ENCODE measurements at regions not wholly inside any gene's neighbourhood (a gene's known extent, or its start where the extent isn't known, plus 50 kb on each side); places are given as distances from the start of the nearest gene placed in this dataset.
"Not testable (repeated sequence)": the region's sequence is repeated elsewhere in the genome, so short reads cannot be mapped to it uniquely, and the experiment has no call there.

DNA sequence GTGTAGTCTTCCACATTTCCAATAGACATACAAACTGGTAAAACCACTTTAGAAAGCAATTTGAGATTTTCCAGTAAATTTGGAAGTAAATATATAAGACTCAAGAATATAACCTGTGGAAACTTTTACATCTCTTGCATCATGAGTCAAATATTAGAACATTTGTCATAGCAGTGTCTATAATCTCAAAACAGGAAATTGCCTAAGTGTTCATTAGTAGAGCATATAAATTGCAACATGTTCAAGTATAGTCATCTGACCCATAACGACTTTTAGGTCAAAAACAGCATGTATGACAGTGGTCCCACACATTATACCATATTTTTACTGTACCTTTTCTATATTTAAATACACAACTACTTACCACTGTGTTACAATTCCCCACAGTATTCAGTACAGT lies 555.9 kb upstream of the VRK2 start:
- in situ Hi-C loops (cut with MboI; ENCODE audit: low sequenced_read_pairs, unreplicated experiment): no loop called here
- TF ChIP-seq, protein P1, sequence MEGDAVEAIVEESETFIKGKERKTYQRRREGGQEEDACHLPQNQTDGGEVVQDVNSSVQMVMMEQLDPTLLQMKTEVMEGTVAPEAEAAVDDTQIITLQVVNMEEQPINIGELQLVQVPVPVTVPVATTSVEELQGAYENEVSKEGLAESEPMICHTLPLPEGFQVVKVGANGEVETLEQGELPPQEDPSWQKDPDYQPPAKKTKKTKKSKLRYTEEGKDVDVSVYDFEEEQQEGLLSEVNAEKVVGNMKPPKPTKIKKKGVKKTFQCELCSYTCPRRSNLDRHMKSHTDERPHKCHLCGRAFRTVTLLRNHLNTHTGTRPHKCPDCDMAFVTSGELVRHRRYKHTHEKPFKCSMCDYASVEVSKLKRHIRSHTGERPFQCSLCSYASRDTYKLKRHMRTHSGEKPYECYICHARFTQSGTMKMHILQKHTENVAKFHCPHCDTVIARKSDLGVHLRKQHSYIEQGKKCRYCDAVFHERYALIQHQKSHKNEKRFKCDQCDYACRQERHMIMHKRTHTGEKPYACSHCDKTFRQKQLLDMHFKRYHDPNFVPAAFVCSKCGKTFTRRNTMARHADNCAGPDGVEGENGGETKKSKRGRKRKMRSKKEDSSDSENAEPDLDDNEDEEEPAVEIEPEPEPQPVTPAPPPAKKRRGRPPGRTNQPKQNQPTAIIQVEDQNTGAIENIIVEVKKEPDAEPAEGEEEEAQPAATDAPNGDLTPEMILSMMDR (IDR thresholded peaks at IDR 0.05; ENCODE audit: borderline replicate concordance, control extremely low read depth, extremely low read depth, insufficient read depth, missing control alignments): no peak
- no peak for DNase-seq (ENCODE audit: low spot score)

DNA sequence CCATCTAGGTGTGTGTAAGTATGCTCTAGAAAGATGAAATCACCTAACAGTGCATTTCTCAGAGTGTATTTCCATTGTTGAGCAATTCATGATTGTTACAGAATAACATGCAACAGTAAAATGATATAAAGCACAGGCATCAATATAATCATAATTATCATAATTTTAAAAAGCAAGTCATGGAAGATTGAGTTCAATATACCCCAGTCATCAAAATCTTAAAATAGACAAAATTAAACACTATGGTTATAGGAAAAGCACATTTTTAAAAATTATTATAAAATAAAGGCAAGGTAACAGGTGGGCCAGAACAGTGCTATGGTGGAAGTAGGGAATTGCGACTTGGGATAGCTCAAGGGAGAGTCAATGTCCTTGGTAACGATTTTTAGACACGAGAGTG lies 555.4 kb upstream of the VRK2 start:
- no peak for DNase-seq (ENCODE audit: low spot score)
- TF ChIP-seq, protein P1 (IDR thresholded peaks at IDR 0.05; ENCODE audit: borderline replicate concordance, control extremely low read depth, extremely low read depth, insufficient read depth, missing control alignments): no peak
- in situ Hi-C loops (cut with MboI; ENCODE audit: low sequenced_read_pairs, unreplicated experiment): no loop called here

GRCh38 chr2:57493966-57494365 lies 552.6 kb upstream of the VRK2 start:
- in situ Hi-C loops (cut with MboI; ENCODE audit: low sequenced_read_pairs, unreplicated experiment); DNase-seq (ENCODE audit: low spot score): not testable (repeated sequence)

- DNase-seq (ENCODE audit: low spot score): peak; percentile 33
- TF ChIP-seq, protein P1 (IDR thresholded peaks at IDR 0.05; ENCODE audit: borderline replicate concordance, control extremely low read depth, extremely low read depth, insufficient read depth, missing control alignments): peak; percentile 61
- in situ Hi-C loops (cut with MboI; ENCODE audit: low sequenced_read_pairs, unreplicated experiment): no loop called here
Measured at GRCh38 chr2:57497489-57498096, 549.0 kb upstream of the VRK2 start.

- DNase-seq (ENCODE audit: low spot score): no peak
- in situ Hi-C loops (cut with MboI; ENCODE audit: low sequenced_read_pairs, unreplicated experiment): loop anchor here (25.0 kb wide), 1 partner anchor 1317 kb away; the partner anchor contains the start of gene CCDC85A
- TF ChIP-seq, protein P1 (IDR thresholded peaks at IDR 0.05; ENCODE audit: borderline replicate concordance, control extremely low read depth, extremely low read depth, insufficient read depth, missing control alignments): no peak
Measured at GRCh38 chr2:57504787-57505186, 541.8 kb upstream of the VRK2 start.

DNA sequence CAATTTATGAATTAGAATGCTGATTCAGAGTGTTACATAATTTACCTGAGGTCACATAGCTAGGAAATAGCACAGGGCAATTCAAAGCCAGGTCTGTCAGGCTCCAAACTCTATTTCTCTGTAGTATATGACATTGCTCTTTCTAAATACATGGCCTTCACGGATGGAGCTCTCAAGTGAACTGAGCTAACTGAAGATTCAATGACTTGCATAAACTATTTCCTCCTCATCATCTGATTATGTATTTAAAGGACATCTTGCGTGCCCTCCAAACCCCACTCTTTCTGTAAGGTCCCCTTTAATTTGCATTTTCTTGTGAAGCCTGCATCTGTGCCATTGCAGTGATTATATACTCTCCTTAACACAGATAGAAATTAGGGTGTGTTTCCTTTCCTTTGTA lies 537.4 kb upstream of the VRK2 start:
- TF ChIP-seq, protein P1 (IDR thresholded peaks at IDR 0.05; ENCODE audit: borderline replicate concordance, control extremely low read depth, extremely low read depth, insufficient read depth, missing control alignments): no peak
- in situ Hi-C loops (cut with MboI; ENCODE audit: low sequenced_read_pairs, unreplicated experiment): loop anchor here (25.0 kb wide), 1 partner anchor 1322 kb away; the partner anchor contains the start of gene CCDC85A
- no peak for DNase-seq (ENCODE audit: low spot score)

DNA sequence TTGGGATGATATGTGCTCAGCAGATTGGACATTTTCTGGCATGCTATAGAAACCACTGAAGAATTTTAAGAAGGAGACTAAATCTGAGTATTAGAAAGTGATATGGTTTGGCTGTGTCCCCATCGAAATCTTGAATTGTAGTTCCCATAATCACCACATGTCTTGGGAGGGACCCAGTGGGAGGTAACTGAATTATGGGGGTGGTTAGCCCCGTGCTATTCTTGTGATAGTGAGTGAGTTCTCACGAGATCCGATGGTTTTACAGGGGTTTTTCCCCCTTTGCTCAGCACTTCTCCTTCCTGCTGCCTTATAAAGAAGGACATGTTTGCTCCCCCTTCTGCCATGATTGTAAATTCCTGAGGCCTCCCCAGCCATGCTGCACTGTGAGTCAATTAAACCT lies 535.9 kb upstream of the VRK2 start:
- in situ Hi-C loops (cut with MboI; ENCODE audit: low sequenced_read_pairs, unreplicated experiment): loop anchor here (25.0 kb wide), 1 partner anchor 1323 kb away; the partner anchor contains the start of gene CCDC85A
- DNase-seq (ENCODE audit: low spot score): no peak
- TF ChIP-seq, protein P1 (IDR thresholded peaks at IDR 0.05; ENCODE audit: borderline replicate concordance, control extremely low read depth, extremely low read depth, insufficient read depth, missing control alignments): no peak

Data from GM13976 (cell line).